ENCODE measurements at regions not wholly inside any gene's neighbourhood (a gene's known extent, or its start where the extent isn't known, plus 50 kb on each side); places are given as distances from the start of the nearest gene placed in this dataset.

- no peak for DNase-seq (ENCODE audit: low spot score)
Observed at GRCh38 chr2:190785334-190785733, 95.3 kb upstream of the GLS start.

GRCh38 chr2:190786404-190787166 is 94.0 kb upstream of the GLS start:
- no peak for DNase-seq (ENCODE audit: low spot score)

DNA sequence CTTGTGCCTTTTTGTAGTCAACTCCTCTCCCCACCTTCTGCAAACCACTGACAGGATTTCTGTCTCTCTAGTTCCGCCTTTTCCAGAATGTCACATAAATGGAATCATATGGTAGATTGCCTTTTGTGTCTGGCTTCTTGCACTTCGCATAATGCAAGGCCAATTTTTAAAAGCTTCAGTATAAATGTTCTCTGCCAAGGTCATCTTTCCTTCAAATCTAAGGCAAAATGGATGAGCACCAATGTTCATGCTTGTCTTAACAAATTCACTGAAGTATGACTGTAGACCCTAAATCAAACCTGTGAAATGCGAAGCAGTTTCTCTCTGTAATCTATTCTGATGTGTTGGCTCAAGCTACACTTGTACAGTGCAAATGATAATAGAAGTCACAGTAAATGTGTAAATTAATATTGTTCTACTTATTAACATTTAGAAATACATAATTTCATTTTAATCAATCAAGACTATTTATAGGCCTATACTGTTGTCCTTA is 92.8 kb upstream of the GLS start:
- no peak for DNase-seq (ENCODE audit: low spot score)

DNA sequence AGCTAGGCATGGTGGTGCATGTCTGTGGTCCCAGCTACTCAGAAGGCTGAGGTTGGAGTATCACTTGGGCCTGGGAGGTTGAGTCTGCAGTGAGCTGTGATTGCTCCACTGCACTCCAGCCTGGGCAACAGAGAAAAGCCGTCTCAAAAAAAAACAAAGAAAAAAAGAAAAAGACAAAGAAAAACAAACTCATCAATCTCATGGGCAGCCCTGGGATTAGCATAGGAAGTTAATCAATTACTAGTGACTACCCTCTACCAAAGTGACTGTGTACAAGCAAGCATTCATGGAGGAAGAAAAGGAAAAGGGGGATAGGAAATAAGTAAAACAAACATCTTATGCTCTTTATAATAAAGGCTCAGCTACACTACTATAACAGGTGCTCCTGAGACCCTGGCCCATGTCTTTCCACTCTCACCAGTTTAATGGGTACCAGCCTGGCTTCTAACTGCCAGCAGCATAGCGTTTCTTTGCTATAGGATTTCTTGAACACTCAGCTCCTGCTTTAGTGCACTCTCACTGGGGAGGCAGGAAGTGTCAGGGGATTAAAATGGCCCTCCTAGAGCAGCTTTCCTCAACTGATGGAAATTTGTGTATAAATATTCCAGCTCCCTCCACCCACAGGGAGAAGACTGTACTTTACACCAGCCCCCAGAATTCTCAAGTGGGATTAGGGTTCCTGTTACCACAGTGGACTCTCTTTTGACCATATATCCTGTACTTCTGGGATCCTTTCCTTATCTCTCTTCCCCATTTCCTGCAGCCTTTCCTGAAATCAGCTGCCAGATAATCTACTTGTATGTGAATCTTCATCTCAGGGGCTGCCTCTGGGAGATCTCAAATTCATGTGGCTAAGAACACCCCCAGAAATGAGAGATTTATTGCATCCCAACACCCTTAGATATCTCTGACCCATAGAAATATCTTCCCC is 91.3 kb upstream of the GLS start:
- DNase-seq (ENCODE audit: low spot score) = no peak

DNA sequence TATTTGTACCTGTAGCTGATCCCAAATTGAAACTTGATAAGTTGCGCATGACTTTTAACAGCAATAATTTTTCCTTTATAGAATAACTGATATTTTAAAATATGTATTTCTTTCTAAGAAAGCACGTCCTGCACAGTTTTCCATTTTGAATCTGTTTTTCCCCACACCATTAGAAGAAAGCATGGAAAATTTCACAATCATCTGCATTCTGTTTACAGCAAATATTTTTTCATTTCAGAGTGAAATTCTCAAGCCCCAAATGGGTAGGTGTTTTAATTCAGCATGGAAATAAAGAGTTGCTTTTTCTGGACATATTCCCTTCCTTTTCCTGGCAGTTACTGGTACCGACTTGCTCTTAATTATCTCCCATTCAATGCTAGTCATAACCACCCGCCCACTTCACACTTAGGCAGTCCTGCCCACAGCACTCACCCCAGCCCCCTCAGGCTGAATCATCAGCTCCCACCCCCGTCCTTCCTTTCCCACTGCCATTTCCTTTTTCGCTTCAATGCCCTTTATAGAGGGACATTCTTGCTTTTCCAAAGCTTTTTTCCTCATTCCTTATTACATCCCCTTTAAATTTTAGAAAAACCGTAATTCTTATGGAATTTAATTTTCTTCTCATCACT is 89.2 kb upstream of the GLS start:
- peak; percentile 8 for DNase-seq (ENCODE audit: low spot score)

DNA sequence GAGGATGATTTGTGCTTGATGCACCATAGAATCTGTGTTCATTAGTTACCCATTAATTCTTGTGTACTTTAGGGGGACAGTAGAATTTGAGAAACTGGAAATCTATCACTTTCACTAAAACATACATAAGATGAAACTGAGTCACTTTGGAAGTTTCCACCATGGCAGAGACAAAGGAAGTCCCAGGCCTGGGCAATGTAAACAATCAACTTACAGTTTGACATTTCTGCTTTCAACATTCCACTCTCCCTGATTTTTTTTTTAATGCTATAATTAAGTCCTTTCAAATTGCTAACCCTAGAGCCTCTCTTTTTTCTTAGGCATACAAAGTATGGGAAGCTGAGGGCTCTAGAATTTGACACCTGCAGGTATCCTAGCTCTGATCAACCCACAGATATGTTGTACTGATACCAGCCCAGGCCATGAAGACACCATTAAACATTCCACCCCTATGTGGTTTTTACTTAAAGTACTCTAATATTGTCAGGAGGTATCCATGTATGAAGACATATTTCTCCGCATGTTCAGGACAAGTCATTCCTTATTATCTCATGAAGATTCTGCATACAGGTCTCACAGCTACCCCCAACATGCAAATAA is 88.5 kb upstream of the GLS start:
- no peak for DNase-seq (ENCODE audit: low spot score)

DNA sequence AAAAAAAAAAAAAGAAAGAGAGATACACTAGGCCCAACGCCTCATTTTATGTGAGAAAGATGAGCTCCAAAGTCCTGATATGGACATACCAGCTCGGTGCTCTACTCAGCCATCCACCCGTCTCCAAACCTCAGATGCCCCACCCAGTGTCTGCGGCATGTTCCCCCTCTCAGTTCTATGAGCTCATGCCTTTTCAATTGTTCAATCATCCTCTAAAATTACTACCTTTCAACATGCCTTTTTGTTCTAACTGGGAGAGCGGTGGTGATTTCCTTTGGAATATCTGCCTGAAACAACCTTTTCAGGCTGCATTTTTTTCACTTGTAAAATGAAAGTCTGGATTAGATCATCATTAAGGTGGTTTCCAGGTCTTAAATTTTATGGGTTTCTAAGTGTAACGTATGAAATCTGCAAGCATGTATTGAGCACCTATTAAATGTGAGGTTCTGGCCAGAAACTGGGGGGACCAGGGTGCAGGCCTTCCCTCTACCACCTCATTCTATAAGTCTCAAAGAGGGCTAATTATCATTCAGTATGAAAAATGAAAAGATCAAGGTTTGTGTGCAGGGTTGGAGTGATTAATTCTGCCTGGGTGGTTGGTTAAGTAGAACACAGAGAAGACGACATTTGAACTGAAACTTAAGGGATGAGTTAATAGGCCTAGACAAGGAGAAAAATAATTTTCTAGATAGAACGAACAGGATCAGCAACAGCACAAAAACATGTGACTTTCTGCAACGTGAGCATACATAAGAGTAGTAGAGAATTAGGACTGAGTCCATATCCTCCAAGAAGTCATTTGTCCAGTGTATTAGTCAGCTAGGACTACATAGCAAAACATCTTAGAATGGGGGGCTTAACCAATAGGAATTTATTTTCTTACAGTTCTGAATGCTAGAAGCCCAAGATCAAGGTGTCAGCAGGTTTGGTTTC is 87.4 kb upstream of the GLS start:
- no peak for DNase-seq (ENCODE audit: low spot score)

DNA sequence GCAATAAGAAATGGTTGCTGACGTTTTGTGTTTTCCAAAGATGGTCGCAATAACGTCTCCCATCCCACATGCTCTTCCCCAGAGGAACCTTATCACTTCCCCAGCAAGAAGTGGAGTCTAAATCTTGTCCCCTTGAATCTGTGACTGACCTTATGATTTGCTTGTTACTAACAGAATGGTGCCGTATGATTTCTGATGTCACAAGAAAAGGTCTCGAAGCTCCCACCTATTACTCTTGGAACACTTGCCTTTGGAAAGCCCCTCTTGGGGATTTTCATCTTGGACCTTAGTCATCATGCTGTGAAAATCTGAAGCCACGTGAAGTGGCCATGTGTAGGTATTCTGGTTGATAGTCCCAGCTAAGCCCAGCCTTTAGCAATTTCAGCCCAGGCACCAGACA is 86.2 kb upstream of the GLS start:
- DNase-seq (ENCODE audit: low spot score) = no peak

GRCh38 chr2:190794790-190795189 is 85.8 kb upstream of the GLS start:
- no peak for DNase-seq (ENCODE audit: low spot score)

DNA sequence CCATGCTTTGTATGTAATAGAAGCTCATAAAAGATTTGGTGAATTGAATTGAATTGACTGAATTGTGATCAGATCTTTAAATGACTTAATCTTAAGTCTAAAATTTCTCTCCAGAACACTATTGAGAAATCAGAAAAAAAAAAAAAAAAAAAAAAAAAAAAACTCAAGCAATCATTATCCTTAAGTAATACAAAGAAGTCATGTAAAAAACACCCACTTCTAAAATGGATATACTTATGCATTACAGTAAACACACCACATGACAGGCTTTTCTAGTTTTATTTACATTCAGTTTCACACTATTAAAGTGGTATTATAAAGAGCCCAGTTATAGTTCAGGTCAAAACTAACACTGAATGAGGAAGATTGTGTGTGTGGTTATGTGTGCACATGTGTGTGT is 84.9 kb upstream of the GLS start:
- no peak for DNase-seq (ENCODE audit: low spot score)

DNA sequence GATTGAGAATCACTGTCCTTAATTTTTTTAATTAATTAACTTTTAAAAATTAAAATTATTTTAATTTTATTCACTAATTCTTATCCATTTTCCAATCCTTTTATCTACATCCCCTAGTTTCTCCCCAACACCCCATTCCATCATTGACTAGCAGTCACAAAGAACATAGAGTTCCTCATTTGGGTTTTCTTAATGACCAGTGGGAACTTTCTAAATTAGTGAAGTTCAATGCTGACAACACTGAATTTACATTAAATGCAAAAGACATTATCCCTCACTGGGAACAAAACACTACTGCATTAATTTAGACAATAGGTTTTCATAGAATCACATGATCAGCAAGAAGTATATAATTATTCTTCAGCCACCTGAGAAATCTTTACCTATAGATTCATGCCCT is 80.6 kb upstream of the GLS start:
- no peak for DNase-seq (ENCODE audit: low spot score)

DNA sequence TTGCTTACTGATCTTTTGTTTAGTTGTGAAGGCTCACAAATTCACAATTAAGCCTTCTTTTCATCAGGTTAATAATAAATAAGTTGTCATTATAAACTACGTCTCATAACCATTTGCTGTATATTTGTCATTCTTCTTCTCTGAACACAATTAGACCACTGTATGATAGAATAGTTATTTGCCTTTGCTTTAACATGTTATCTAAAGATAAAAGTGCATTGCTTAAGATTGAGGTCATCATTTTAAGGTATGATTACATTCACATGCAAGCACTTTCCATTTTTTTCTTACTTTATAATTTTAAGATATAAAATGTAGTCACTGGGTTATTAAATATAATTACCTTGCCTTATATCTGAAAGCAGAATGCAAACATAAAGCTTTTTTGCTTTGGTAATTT is 80.1 kb upstream of the GLS start:
- DNase-seq (ENCODE audit: low spot score) = no peak

DNA sequence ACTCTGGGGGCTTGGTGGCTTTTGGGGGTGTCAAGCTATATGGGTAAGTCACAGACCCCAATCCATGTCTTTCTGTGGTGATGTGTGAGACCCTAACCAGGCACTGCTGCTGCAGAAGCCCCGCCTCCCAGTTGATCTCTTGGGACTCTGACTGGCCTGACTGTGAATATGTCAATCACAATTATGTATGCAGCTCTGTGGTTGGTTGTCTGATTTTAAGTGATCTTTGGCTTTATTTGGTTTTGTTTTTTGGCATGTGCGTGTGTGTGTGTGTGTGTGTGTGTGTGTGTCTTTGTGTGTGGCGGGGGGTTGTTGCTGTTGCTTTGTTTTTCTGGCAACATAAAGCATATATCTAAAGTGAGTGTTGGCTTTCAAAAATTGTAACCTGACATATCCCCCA is 78.5 kb upstream of the GLS start:
- DNase-seq (ENCODE audit: low spot score) = no peak

- no peak for DNase-seq (ENCODE audit: low spot score)
Observed at GRCh38 chr2:190802626-190803209, 77.9 kb upstream of the GLS start.

GRCh38 chr2:190804182-190804795 is 76.3 kb upstream of the GLS start:
- peak; percentile 35 for DNase-seq (ENCODE audit: low spot score)

DNA sequence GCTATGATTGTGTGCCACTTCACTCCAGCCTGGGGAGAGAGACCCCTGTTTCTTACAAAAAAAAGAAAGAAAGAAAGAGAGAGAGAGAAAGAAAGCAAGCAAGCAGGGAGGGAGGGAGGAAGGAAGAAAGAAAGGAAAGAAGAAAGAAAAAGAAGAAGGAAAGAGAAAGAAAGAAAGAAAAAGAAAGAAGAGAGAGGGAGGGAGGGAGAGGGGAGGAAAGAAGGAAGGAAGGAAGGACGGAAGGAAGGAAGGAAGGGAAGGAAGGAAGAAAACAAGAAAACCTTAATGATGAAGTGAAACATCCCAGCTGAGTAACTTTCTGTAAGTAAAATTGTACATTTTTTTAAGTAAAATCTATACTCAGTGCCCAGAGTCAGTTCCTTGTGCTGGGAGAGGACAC is 75.5 kb upstream of the GLS start:
- no peak for DNase-seq (ENCODE audit: low spot score)

- DNase-seq (ENCODE audit: low spot score) = no peak
Observed at GRCh38 chr2:190805843-190806242, 74.8 kb upstream of the GLS start.

DNA sequence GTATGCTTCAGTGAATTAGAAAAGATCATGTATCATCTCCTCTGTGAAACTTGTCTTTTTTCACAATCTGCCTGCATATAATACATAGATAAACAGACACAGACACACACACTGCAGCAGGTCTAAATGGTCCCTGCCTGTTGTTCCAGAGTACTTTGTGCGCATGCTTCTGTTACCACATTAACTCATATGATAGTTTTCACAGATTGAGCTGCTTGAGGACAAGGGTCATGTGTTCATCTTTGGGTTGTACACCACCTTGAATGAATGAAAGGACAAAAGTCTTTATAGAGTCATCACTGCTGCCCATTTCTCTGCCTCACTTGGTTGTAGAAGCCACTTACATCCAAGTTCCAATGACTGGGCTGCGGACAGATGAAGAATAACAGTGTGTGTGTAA is 72.7 kb upstream of the GLS start:
- DNase-seq (ENCODE audit: low spot score) = no peak

GRCh38 chr2:190809139-190809764 is 71.4 kb upstream of the GLS start:
- DNase-seq (ENCODE audit: low spot score) = no peak

All from CD4-positive, alpha-beta T cell treated with Interleukin-2 at 100 ng/mL for 4 hours (primary cell).